AG10803 (cell line): ENCODE measurements at regions not wholly inside any gene's neighbourhood (a gene's known extent, or its start where the extent isn't known, plus 50 kb on each side); places are given as distances from the start of the nearest gene placed in this dataset.

Experiments
- DNase-seq: peaks from one replicate; pipeline ENCODE4 v3.0.0; 2010; ENCODE audit warnings: low read depth
- H3K4me3 ChIP-seq: 2 replicates; pipeline ENCODE4 v1.5.1; 2011; ENCODE audit warnings: mild to moderate bottlenecking, low read length, control low read depth
- TF ChIP-seq, protein P1 (sequence below): conservative IDR thresholded peaks from 2 replicates; pipeline ENCODE4 v1.5.1; 2011; ENCODE audit warnings: mild to moderate bottlenecking, low read length, control low read depth, inconsistent platforms

- no peak for DNase-seq
These were observed 373.9 kb upstream of the TSHZ3 start for GRCh38 chr19:31723101-31723500.

GRCh38 chr19:31725051-31725450, 375.8 kb upstream of the TSHZ3 start:
- DNase-seq: no peak
- TF ChIP-seq, protein P1, sequence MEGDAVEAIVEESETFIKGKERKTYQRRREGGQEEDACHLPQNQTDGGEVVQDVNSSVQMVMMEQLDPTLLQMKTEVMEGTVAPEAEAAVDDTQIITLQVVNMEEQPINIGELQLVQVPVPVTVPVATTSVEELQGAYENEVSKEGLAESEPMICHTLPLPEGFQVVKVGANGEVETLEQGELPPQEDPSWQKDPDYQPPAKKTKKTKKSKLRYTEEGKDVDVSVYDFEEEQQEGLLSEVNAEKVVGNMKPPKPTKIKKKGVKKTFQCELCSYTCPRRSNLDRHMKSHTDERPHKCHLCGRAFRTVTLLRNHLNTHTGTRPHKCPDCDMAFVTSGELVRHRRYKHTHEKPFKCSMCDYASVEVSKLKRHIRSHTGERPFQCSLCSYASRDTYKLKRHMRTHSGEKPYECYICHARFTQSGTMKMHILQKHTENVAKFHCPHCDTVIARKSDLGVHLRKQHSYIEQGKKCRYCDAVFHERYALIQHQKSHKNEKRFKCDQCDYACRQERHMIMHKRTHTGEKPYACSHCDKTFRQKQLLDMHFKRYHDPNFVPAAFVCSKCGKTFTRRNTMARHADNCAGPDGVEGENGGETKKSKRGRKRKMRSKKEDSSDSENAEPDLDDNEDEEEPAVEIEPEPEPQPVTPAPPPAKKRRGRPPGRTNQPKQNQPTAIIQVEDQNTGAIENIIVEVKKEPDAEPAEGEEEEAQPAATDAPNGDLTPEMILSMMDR: no peak
- H3K4me3 ChIP-seq: no peak overlapping the region

More at GRCh38 chr19:31723101-31723500, 373.9 kb upstream of the TSHZ3 start:
- H3K4me3 ChIP-seq: no peak overlapping the region
- TF ChIP-seq, protein P1: no peak

GRCh38 chr19:31727536-31727935, 378.3 kb upstream of the TSHZ3 start:
- TF ChIP-seq, protein P1: no peak
- no peak overlapping the region for H3K4me3 ChIP-seq
- DNase-seq: no peak

DNA sequence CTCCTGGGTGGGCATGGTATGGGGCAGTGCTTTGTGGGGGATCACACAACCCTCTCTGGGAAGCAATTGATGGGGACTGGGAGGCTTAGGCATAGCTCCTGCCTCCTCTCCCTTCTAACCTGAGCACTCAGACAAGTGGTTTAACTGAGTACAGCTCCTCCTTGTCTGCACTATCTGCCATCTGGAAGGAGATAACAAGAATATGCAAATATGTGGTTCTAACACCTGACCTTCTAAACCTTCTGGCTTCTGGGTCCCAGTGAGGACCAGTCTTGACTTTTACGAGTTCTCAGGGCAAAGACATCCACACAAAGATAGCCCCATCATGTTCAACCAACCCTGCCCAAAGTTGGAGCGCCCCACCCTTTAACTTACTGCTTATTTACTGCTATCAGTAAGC, 381.0 kb upstream of the TSHZ3 start:
- TF ChIP-seq, protein P1: no peak
- H3K4me3 ChIP-seq: no peak overlapping the region
- no peak for DNase-seq

DNA sequence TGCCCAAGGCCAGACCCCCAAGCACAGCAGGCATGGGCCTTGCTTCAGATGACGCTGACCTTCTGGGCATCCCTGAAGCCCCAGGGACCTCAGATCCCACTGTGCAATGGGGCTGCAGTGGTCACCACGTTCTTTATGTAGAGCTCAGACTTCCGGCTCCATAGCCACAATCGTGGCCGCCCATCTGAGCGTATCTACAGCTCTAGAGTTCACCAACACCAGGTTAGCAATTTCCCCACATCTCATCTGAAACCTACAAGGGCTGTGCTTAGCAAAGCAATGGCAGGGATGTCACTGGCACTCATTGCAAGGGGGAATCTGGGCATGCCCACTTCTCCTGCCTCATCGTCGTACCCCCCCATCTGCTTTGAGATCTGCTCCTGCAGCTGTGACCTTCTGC, 384.4 kb upstream of the TSHZ3 start:
- H3K4me3 ChIP-seq: no peak overlapping the region
- TF ChIP-seq, protein P1: no peak
- no peak for DNase-seq

GRCh38 chr19:31742249-31742648, 393.0 kb upstream of the TSHZ3 start:
- TF ChIP-seq, protein P1: no peak
- DNase-seq: no peak
- no peak overlapping the region for H3K4me3 ChIP-seq

DNA sequence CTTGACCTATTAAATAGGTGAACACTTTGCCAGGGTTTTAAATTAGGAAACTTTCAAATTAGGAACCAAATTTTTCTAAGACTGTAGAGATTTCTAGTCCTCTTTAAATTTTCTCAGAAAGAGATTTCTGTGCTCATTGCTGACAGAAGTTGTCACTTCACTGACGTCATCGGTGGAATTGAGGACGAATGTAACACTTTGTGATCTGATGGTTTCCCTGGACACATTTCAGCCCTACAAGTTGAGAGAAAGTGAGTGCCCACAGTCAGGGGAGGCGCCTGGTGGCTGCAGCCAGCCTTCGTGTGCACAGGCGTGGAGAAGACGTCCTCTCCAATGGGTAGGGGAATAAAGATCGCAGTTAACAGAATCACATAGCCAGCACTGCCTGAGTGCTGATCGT, 396.5 kb upstream of the TSHZ3 start:
- DNase-seq: no peak
- H3K4me3 ChIP-seq: no peak overlapping the region
- TF ChIP-seq, protein P1: no peak
